GM23338 (cell line): ENCODE measurements at regions not wholly inside any gene's neighbourhood (a gene's known extent, or its start where the extent isn't known, plus 50 kb on each side); places are given as distances from the start of the nearest gene placed in this dataset.

Source experiments
- CTCF ChIP-seq, 2 experiments: fragments of 200-600 bp in 1 of 2; sonication (generic) in 1 of 2; conservative IDR thresholded peaks; 2 replicates each; pipeline versions ENCODE4 v1.5.1 to v1.6.1; 2016 to 2017; ENCODE audit warnings: antibody characterized with exemption in 2 of 2, low read depth in 2 of 2, mild to moderate bottlenecking in 2 of 2, moderate library complexity in 1 of 2
- EZH2 ChIP-seq: fragments of 200-600 bp; sonication (generic); IDR thresholded peaks from one replicate; pipeline ENCODE4 v1.8.0; 2017; ENCODE audit warnings: antibody characterized with exemption, mild to moderate bottlenecking, low read depth; ENCODE audit not compliant: unreplicated experiment
- EZH2phosphoT487 ChIP-seq: fragments of 200-600 bp; sonication (generic); IDR thresholded peaks from one replicate; pipeline ENCODE4 v1.8.1; 2018; ENCODE audit warnings: antibody characterized with exemption; ENCODE audit not compliant: unreplicated experiment
- POLR2AphosphoS5 ChIP-seq: IDR thresholded peaks from 2 replicates; pipeline ENCODE4 v1.6.1; 2016; ENCODE audit warnings: antibody characterized with exemption, low read depth
- TF ChIP-seq, protein P1 (sequence below): IDR thresholded peaks from one replicate; pipeline ENCODE4 v1.6.1; 2018; ENCODE audit warnings: antibody characterized with exemption; ENCODE audit not compliant: unreplicated experiment

GRCh38 chr4:167903291-167903721, 189.0 kb upstream of the ANXA10 start:
- TF ChIP-seq CTCF (conservative IDR thresholded peaks at IDR 0.05; ENCODE audit: low read depth in 2 of 2) (no peak), POLR2AphosphoS5 (no peak), EZH2 (no peak), EZH2phosphoT487 (no peak)
- TF ChIP-seq, protein P1, sequence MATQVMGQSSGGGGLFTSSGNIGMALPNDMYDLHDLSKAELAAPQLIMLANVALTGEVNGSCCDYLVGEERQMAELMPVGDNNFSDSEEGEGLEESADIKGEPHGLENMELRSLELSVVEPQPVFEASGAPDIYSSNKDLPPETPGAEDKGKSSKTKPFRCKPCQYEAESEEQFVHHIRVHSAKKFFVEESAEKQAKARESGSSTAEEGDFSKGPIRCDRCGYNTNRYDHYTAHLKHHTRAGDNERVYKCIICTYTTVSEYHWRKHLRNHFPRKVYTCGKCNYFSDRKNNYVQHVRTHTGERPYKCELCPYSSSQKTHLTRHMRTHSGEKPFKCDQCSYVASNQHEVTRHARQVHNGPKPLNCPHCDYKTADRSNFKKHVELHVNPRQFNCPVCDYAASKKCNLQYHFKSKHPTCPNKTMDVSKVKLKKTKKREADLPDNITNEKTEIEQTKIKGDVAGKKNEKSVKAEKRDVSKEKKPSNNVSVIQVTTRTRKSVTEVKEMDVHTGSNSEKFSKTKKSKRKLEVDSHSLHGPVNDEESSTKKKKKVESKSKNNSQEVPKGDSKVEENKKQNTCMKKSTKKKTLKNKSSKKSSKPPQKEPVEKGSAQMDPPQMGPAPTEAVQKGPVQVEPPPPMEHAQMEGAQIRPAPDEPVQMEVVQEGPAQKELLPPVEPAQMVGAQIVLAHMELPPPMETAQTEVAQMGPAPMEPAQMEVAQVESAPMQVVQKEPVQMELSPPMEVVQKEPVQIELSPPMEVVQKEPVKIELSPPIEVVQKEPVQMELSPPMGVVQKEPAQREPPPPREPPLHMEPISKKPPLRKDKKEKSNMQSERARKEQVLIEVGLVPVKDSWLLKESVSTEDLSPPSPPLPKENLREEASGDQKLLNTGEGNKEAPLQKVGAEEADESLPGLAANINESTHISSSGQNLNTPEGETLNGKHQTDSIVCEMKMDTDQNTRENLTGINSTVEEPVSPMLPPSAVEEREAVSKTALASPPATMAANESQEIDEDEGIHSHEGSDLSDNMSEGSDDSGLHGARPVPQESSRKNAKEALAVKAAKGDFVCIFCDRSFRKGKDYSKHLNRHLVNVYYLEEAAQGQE: no peak
